ENCODE measurements at regions not wholly inside any gene's neighbourhood (a gene's known extent, or its start where the extent isn't known, plus 50 kb on each side); places are given as distances from the start of the nearest gene placed in this dataset.

GRCh38 chr3:187973977-187974870 lies 179.7 kb upstream of the LPP start:
- H3K79me1 ChIP-seq (ENCODE audit: low read depth in 1 of 2, low read length in 2 of 2) = no peaks in the 10 kb centered on the region
- intact Hi-C loops (cut with micrococcal nuclease) (no loop called here), in situ Hi-C loops (cut with MboI; ENCODE audit: low sequenced_read_pairs) (no loop called here), dilution Hi-C loops (cut with HindIII; ENCODE audit: low sequenced_read_pairs, unreplicated experiment) (no loop called here)
- ATAC-seq (ENCODE audit: low read depth) = no peak
- H2BK5ac ChIP-seq (ENCODE audit: low read depth, low read length, poor library complexity, severe bottlenecking) = no peak overlapping the region
- H2BK120ac ChIP-seq (ENCODE audit: low read depth, low read length) = no peak overlapping the region
- no peak overlapping the region for H4K5ac ChIP-seq (ENCODE audit: low read depth, low read length)
- H3K9me3 ChIP-seq (ENCODE audit: control insufficient read depth, insufficient read depth, low read length) = 0 out of 2 replicates have a peak, but pooled peaks cover 2% of the 10 kb centered on the region
- no peak overlapping the region for H2AFZ ChIP-seq (replicated peaks; ENCODE audit: low read length, poor library complexity)
- H4K20me1 ChIP-seq (ENCODE audit: insufficient read depth, low read length) = no peaks in the 10 kb centered on the region
- peaks cover 3% of the 10 kb centered on the region for H3K4me1 ChIP-seq (ENCODE audit: control insufficient read depth, insufficient read depth, low read length)
- H3K27me3 ChIP-seq (ENCODE audit: control insufficient read depth, insufficient read depth, low read length) = peaks cover 2% of the 10 kb centered on the region; the same call in 1 of the 2 replicates
- no peak overlapping the region for H3K14ac ChIP-seq (replicated peaks; ENCODE audit: low read depth, low read length)
- H3K27ac ChIP-seq (ENCODE audit: insufficient read depth, low read length) = no peak overlapping the region
- H2BK15ac ChIP-seq (ENCODE audit: low read depth, low read length) = 0 out of 3 replicates have a peak overlapping the region, but pooled peaks have one; percentile 20
- H3K9me1 ChIP-seq (ENCODE audit: insufficient read depth, low read length) = no peaks in the 10 kb centered on the region
- H4K8ac ChIP-seq (ENCODE audit: low read depth in 2 of 2, low read length in 2 of 2) = no peak overlapping the region
- H3K56ac ChIP-seq (ENCODE audit: extremely low read depth, insufficient read depth, low read length) = no peak overlapping the region
- no peak overlapping the region for H3K4me3 ChIP-seq (ENCODE audit: insufficient read depth, low read depth, low read length)
- no peak overlapping the region for H3K4ac ChIP-seq (ENCODE audit: low read depth, low read length)
- no CpG with 5 or more reads among the region's 9 CpGs for WGBS, 2 experiments (ENCODE audit: extremely low coverage in 2 of 2, insufficient read length in 1 of 2)
- no TSS peak for BruUV-seq (replicated peaks)
- no peak overlapping the region for H2AK9ac ChIP-seq (replicated peaks; ENCODE audit: low read depth, low read length, poor library complexity)
- no peak overlapping the region for H3K4me2 ChIP-seq (ENCODE audit: low read depth, low read length)
- peak overlapping the region; percentile 42; the same call in 1 of the 2 replicates for H2AK5ac ChIP-seq (ENCODE audit: low read depth, low read length)
- H3K36me3 ChIP-seq (ENCODE audit: control insufficient read depth, insufficient read depth, low read length) = no peaks in the 10 kb centered on the region
- H3K23ac ChIP-seq (ENCODE audit: low read depth, low read length) = no peak overlapping the region
- no peak overlapping the region for H3K9ac ChIP-seq (ENCODE audit: low read depth, low read length)
- no peak overlapping the region for H2BK20ac ChIP-seq (ENCODE audit: low read depth, low read length)
- H3K18ac ChIP-seq (ENCODE audit: low read depth, low read length) = no peak overlapping the region
- POLR2A ChIA-PET (ENCODE audit: unreplicated experiment) = no interaction called here
- CTCF ChIA-PET = interaction anchor here (1.3 kb wide), 1 partner anchor 7 kb away, joined by 3 read pairs; no protein-coding TSS in a partner anchor
- DNase-seq = no peak
- TF ChIP-seq RCOR1 (IDR thresholded peaks at IDR 0.05; ENCODE audit: insufficient replicate concordance, low read length) (no peak), RAD21 (IDR thresholded peaks at IDR 0.05; ENCODE audit: low read length) (no peak)
- H4K91ac ChIP-seq (ENCODE audit: insufficient read depth, low read depth, low read length) = no peak overlapping the region

All from IMR-90 (cell line).